Ishikawa (cell line): ENCODE measurements at regions not wholly inside any gene's neighbourhood (a gene's known extent, or its start where the extent isn't known, plus 50 kb on each side); places are given as distances from the start of the nearest gene placed in this dataset.

Source experiments
- CEBPB ChIP-seq: IDR thresholded peaks from 2 replicates; pipeline ENCODE4 v1.6.1; 2012
- CREB1 ChIP-seq: IDR thresholded peaks from 2 replicates; pipeline ENCODE4 v1.6.1; 2012; ENCODE audit warnings: low read depth
- EP300 ChIP-seq: IDR thresholded peaks from 2 replicates; pipeline ENCODE4 v1.6.1; 2012; ENCODE audit warnings: borderline replicate concordance
- TF ChIP-seq, protein P1 (sequence below): IDR thresholded peaks from 2 replicates; pipeline ENCODE4 v1.6.1; 2012
- TF ChIP-seq, protein P2 (sequence below): IDR thresholded peaks from 2 replicates; pipeline ENCODE4 v1.6.1; 2012; ENCODE audit warnings: low read depth, mild to moderate bottlenecking

DNA sequence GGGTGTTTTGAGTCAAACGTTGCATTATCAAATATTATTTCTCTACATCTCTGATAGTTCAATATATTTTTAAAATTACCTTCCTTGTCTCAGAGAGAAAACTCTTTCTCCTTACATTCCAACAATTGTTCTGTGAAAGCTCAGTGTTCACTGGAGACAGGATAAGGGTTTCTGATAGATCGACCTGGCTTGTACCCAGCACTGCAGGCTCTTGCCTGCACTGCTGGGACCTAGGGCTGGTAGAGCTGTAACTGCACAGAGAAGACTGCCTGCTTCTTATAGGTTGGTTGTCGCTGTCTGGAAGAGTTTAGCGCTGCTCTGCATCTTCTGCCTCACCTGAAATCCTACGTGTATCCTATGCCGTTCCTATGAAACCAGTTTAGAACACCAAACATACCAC, 249.9 kb upstream of the LRTM1 start:
- TF ChIP-seq, protein P1, sequence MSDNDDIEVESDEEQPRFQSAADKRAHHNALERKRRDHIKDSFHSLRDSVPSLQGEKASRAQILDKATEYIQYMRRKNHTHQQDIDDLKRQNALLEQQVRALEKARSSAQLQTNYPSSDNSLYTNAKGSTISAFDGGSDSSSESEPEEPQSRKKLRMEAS, result no peak
- TF ChIP-seq CREB1 (no peak), CEBPB (no peak), EP300 (no peak)
- TF ChIP-seq, protein P2, sequence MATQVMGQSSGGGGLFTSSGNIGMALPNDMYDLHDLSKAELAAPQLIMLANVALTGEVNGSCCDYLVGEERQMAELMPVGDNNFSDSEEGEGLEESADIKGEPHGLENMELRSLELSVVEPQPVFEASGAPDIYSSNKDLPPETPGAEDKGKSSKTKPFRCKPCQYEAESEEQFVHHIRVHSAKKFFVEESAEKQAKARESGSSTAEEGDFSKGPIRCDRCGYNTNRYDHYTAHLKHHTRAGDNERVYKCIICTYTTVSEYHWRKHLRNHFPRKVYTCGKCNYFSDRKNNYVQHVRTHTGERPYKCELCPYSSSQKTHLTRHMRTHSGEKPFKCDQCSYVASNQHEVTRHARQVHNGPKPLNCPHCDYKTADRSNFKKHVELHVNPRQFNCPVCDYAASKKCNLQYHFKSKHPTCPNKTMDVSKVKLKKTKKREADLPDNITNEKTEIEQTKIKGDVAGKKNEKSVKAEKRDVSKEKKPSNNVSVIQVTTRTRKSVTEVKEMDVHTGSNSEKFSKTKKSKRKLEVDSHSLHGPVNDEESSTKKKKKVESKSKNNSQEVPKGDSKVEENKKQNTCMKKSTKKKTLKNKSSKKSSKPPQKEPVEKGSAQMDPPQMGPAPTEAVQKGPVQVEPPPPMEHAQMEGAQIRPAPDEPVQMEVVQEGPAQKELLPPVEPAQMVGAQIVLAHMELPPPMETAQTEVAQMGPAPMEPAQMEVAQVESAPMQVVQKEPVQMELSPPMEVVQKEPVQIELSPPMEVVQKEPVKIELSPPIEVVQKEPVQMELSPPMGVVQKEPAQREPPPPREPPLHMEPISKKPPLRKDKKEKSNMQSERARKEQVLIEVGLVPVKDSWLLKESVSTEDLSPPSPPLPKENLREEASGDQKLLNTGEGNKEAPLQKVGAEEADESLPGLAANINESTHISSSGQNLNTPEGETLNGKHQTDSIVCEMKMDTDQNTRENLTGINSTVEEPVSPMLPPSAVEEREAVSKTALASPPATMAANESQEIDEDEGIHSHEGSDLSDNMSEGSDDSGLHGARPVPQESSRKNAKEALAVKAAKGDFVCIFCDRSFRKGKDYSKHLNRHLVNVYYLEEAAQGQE, result no peak
